ENCODE measurements at regions not wholly inside any gene's neighbourhood (a gene's known extent, or its start where the extent isn't known, plus 50 kb on each side); places are given as distances from the start of the nearest gene placed in this dataset.
A peak's percentile ranks its signal among the peaks of the same experiment; 100 is the strongest.
"Not testable (repeated sequence)": the region's sequence is repeated elsewhere in the genome, so short reads cannot be mapped to it uniquely, and the experiment has no call there.

GRCh38 chr7:135872861-135873260 is 104.3 kb downstream of the MTPN start:
- ATAC-seq, DNase-seq: not testable (repeated sequence)

DNA sequence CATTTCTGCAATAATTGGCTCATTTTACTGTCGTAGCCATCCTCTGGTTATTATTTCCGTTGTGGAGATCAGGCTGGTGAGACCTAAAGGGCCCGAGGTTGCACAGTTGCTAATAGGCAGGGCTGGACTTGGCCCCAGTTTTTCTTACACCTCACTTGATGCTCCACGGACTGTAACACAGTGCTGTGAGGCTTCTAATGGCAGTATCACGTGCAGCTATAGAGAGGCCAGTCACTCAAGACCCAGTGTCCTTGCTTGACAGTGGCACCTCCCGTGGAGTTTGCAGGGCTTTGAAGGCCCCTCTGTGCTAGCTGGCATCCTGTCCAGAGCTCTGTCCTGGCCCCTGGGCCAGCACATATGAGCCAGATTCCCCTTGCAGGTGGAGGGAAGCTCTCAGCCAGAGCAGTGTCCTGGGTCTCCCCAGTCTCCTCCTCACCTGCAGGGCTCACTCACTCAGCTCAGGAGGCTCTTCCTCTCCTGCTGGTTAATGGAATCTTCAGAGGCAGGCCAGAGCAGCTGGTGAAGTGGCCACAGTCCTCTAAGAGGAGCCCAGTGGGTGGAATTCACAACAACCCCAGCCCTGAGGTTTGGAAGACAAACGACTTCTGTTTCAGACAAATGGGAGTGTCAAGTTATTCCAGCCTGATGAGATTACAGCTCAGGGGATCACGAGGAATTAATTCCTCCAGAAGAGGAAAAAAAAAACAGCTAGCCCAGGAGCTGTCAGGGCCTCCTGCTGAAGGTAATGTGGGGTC is 114.2 kb upstream of the FAM180A start:
- ATAC-seq: no peak

DNA sequence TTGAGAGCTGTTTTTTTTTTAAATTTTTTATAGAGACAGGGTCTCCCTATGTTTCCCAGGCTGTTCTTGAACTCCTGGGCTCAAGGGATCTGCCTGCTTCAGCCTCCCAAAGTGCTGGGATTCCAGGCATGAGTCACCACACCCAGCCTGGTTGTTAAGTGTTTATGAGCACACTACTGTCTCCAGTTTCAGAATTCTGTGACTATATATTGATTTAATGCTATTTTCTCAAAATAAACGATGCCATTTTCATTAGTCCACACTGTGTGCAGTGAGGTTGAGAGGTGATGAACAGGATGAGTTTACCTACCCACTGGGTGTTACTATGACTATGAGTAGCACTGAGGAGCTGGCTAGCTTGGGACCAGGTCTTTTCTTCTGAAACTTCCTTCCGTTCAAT is 110.9 kb upstream of the FAM180A start:
- ATAC-seq: no peak

More for the DNA sequence above, 114.2 kb upstream of the FAM180A start:
- DNase-seq: no peak

GRCh38 chr7:135858851-135859250 is 110.2 kb upstream of the FAM180A start:
- DNase-seq: no peak
- ATAC-seq: no peak

More for the DNA sequence above, 110.9 kb upstream of the FAM180A start:
- no peak for DNase-seq

- DNase-seq (no peak), ATAC-seq (no peak)
Measured at GRCh38 chr7:135858379-135858778, 109.8 kb upstream of the FAM180A start.

DNA sequence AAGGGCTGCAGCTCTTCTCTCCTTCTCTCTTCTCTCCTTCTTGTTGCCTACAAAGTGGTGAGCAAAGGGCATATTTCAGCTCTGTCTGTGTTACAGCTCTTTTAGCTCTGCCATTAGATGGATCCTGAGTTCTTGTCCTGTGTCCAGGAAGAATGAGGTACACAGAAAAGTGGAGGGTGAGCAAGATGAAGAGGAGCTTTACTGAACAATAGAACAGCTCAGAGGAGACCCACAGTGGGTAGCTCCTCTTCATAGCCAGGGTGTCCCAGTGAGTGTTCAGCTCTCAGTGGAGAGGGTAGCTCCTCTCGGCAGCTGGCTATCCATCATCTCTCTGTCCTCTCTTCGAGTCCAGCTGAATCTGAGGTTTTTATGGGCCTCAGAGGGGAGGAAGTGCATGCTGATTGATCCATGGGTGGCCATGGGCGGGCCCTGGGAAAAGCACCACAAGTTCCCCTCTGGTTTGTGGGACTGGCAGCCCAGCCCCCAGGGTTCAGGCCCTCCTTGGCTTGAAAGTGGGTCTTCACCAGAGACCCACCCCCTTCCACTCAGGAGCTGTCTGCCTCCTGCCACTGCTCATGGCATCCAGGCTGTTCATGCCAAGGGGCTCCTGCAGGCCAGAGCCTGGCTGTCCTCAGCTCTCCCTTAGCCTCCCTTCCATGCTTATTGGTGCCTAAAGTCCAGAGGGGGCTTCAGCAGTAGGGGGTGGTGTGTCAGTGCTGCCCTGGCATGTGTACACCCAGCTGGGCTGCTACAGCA is 109.1 kb upstream of the FAM180A start:
- ATAC-seq (peak; percentile 14), DNase-seq (no peak)

GRCh38 chr7:135856356-135857144 is 107.9 kb upstream of the FAM180A start:
- no peak for ATAC-seq
- DNase-seq: no peak

- ATAC-seq (no peak), DNase-seq (no peak)
Measured at GRCh38 chr7:135855846-135856245, 107.2 kb upstream of the FAM180A start.

DNA sequence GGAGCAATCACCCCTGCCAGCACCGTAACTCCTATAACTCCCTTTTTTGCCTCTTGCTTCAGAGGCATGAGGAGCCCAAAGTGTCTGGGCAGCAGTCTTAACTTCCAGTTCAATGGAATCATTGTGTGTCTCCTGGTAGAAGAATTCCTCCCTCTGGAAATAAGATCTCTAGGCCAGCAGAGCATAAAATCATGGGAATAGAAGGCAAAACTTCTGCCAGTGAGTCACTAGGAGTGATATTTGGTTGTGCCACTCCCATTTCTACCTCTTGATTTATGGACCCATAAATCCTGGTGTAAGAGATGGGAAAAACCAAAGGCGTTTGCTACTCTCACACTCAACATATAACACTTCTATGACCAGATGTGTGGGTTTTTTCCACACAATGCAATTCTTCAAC is 104.9 kb upstream of the FAM180A start:
- no peak for DNase-seq
- no peak for ATAC-seq

DNA sequence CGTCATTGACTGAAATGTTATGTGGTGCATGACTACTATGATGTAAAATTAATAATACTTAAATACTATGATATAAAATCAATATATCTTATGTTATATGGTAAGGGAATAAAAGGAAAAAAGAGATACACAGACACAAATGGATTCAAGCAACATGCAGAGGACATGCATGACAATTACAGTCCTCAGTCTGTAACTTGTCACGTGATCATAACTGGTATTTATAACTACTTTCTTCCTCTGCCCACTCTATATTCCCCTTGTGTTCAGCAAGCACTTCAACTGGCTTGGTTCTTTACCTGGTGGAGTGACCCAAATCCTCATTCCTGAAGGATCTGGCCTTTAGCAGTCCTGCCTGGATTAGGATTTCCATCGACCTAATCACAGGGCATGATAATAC is 104.4 kb upstream of the FAM180A start:
- ATAC-seq (no peak), DNase-seq (no peak)

- ATAC-seq (no peak), DNase-seq (no peak)
Measured at GRCh38 chr7:135847242-135847641, 98.6 kb upstream of the FAM180A start.

DNA sequence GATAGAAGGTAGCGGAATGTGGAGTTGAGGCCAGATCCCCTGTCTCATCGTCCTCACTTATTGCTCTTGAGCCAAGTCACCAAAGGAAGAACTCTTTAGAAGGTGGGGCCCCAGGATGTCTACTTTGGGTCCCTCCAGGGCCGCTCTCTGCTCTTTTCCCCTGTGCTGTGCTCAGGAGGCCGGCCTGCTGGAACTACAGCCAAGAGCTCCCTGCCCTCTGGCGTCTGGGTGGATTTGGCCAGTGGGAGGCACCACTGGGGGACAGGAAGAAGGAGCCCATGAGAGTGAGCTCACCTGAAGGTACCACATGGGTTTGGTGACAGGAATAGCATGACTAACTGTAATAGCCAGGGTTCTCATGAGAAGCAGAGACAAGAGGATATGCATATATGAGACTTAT is 97.7 kb upstream of the FAM180A start:
- ATAC-seq: no peak

GRCh38 chr7:135845415-135846075 is 96.9 kb upstream of the FAM180A start:
- DNase-seq: no peak
- ATAC-seq: no peak

More for the DNA sequence above, 97.7 kb upstream of the FAM180A start:
- DNase-seq: no peak

DNA sequence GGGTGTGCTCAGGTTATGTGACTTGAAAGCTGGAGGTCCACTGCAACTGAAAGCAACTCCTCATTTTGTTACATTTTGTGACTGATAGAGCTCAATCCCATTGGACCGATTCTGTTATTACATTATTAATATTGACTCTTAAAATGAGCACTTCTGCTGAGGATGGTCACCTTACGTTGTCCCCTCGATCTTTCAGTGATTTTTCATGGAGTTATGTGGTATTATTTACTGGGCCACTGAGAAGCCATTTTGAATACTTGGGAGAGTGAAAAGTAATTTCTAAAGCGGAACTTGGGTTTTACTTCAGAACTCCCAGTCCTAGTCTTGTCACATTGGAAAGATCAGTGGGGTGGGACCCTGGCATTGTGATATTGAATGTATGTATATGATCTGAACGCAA is 96.3 kb upstream of the FAM180A start:
- no peak for DNase-seq
- ATAC-seq: no peak

DNA sequence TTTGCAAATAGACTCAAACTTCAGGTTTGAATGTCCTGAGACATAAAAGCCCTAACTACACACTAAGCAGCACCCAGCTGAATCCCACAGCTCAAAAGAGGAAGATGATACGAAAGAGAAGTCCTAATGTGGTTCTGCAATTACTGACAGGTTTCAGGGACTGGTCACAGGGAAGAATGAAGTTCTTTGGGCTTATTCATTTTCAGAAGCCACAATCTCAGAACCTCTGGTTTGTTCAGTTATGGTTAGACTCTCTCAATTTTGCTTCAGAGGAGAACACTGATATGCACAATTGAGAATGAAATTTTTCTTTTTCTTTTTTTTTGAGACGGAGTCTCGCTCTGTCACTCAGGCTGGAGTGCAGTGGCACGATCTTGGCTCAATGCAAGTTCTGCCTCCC is 94.6 kb upstream of the FAM180A start:
- ATAC-seq: peak; percentile 40
- DNase-seq: no peak

DNA sequence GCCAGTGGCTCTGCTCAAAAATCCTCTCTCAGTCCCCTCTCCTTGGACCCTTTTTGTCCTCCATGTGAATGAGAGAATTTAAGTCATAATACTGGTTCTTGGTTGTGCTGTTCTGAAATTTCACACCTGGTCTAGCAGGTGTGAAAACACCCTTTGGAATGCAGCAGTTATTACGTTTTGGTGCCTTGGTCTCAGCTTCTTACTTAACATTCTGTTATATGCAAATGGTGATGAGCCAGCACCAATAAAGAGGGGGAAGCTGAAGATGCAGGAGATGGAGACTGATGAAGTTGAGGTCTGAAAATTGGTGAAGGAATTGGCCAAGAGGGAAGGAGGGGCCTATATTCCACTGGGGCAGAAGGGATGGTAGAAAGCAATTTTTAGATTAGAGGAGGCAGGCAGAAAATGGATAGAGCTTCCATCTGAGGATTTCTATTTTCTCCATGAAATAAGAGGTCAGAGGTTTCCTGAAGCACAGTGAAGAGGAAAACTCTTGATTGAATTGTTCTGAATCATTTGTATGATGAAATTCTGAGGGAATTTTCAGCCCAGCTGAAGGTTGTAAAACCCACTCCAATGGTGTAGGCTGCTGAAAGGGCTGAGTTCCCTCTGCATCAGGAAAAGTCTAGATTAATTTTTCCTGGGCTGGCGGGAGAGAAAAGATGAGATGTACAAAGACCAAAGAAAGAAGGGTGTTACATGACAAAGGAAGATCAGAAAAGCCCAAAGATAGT is 94.0 kb upstream of the FAM180A start:
- ATAC-seq: no peak
- DNase-seq: no peak

- DNase-seq: no peak
- ATAC-seq: no peak
Measured at GRCh38 chr7:135840591-135840990, 92.0 kb upstream of the FAM180A start.

- DNase-seq: no peak
- no peak for ATAC-seq
Measured at GRCh38 chr7:135837675-135838074, 89.1 kb upstream of the FAM180A start.

GRCh38 chr7:135834266-135834665 is 85.7 kb upstream of the FAM180A start:
- DNase-seq (no peak), ATAC-seq (no peak)

- no peak for ATAC-seq
- DNase-seq: no peak
Measured at GRCh38 chr7:135833642-135834041, 85.0 kb upstream of the FAM180A start.

GRCh38 chr7:135831455-135832195 is 83.0 kb upstream of the FAM180A start:
- no peak for DNase-seq
- ATAC-seq: no peak

All from stimulated activated naive CD8-positive, alpha-beta T cell treated with anti-CD3 and anti-CD28 coated beads, Interleukin-15, Interleukin-2, amounts not matched to agents 100 U/mL and 50 U/mL, for 24 hours (primary cell).